HUDEP-2 (cell line): ENCODE measurements at regions not wholly inside any gene's neighbourhood (a gene's known extent, or its start where the extent isn't known, plus 50 kb on each side); places are given as distances from the start of the nearest gene placed in this dataset.

Source experiments
- DNase-seq, 76 experiments: peaks; one replicate each; lab custom pipeline; 2025; ENCODE audit not compliant: unreplicated experiment in 76 of 76; lab: John Stamatoyannopoulos, UW

DNA sequence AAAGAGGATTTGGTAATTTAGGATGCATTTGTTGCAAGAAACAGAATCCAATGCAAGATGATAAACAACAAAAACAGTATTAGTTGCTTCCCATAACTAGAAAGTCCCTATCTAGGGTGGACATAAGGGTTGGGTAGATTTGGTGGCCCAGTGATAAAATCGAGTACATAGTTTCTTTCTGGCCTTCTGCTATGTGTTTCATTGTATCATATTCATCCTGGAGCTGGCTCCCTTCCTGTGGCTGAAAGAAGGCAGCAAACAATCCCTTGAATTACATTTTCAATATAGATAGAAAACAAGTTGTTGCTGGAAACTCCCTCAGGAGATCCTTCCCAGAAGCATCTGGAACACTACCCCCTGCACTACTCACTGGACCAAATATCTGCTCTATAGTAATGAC is 135.1 kb downstream of the ID4 start:
- DNase-seq = peak in 29 of 76 experiments; percentile 7 to 69 (median 43)

DNA sequence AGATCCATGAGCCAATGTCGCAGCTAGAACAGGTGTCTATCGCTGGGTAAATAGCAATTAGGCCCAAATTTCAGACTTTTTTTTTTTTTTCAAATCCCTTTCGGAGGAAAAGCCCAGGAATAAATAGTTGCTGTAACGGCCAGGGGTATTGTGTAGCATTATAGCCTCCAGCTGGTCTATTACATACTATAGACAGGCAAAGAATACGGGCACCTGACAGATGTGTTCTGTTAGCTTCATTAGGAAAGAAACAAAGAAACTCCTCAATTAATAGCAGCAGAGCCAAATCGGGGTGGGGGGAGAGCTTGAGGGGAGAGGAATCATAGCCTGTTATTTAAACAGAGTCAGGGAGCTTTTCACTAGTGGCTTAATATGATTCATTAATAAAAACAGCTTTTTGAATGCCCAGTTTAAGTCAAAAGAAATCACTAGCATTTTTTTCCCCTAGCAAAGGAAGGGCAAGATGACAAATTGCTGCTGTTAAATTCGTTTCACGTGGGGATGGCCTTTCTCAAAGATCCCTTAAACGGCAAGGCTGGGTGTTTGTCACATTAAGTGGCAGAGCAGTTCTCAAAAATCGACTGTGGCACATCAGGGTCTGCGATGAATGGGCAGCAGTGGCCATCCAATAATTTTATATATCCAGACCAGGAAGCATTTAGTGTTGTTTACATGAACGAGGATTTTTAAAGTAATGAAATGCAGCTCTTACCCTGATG is 139.4 kb downstream of the ID4 start:
- no peak for DNase-seq

DNA sequence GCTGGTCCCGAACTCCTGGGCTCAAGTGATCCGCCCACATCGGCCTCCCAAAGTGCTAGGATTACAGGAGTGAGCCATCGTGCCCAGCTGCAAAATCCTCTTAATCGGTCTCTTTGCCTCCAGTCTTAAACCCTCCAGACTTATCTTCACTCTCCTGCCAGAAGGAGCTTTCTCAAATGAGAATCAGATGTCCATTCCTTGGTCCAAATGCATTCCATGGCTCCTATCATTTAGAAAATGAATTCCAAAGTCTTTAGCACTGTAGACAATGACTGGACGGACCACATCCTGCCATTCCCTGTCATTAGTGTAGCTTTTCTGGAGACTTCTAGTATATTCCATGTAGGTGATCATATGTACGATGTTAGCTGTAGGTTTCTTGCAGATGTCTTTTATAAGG is 141.9 kb downstream of the ID4 start:
- no peak for DNase-seq

DNA sequence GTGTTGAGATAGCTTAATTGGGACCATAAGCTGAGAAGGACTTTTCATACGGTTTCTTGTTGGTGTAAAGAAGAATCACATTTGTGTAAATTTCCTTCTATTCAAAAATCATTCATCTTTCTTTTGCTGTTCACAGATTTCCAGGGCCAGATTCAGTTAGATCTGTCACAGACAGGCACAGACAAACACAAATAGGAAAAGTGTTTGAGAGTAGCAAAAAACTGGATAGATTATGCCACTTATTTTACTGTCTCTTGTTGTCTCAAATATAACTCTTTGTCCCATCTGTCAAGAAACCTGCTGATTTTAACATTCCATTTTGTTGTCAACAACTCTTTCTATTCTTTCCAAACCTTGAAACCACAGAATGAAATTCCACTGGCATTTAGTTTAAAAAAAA is 142.8 kb downstream of the ID4 start:
- no peak for DNase-seq

DNA sequence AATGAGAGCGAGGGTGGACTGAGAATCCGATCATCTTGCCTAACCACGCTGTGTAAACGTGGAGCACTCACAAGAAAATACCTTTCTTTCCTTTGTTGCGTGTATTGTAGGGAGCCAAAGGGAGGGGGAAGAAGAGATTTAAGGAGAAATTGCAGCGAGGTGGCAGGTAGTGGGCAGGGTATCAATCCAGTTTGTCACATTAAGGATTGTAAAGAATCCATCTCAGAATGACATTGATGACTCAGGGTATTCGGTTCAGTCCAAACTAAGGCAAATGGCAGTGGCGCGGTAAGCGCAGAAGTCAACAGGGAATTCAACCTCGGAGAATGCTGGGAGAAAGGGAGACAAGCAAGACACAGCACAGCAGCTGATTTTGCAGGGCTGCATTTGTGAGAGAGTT is 146.2 kb downstream of the ID4 start:
- no peak for DNase-seq

DNA sequence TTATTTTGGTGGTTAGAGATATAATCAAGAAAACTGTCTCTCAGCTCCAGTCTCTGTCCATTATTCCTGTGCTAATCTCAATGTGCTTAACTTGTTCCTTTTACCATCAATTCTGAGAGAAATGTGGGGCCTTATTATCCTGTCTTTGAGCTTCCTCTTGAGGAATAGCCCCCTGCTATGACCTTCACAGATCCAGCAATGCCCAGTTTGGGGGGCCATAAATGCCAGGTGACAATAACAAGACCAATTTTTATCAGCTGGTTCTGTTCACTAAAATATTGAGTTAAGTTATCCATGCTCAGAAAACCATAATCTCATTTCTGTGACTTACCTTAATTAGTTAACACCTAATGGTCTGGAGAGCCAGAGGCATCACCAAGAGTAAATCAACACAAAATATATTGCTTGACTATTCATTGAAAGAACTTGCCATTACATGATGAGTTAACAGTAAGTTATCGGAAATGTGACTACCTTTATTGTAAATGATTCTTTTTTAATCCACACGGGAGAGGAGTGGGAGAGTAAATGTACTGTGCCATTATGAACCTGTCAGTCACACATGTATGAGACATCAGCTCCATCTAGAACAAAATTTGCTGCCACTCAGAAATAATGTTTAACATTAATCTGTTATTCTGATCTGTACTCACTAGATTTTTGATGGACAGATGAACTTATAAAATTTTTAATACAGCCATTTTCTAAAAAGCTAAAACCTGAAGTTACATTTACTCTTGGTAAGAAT is 149.7 kb downstream of the ID4 start:
- DNase-seq = no peak

DNA sequence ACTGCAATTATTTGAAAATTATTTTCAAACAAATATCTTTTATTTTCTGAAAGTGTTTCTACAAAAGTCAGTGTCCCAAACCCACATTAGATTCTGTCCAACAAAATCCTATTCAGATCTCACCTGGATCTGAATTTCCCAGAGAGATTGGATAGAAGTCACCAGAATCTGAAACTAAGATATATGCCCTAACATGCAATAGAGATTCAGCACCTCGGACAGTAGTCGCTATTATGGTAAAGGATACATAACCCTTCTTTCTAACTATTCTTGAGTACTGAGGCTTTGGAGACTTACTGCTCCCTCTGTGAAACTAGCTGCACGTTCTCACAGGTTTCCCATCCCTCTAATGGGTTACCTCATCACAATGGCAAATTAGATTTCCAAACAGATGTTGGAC is 151.4 kb downstream of the ID4 start:
- DNase-seq = peak in 18 of 76 experiments; percentile 10 to 55 (median 28)

DNA sequence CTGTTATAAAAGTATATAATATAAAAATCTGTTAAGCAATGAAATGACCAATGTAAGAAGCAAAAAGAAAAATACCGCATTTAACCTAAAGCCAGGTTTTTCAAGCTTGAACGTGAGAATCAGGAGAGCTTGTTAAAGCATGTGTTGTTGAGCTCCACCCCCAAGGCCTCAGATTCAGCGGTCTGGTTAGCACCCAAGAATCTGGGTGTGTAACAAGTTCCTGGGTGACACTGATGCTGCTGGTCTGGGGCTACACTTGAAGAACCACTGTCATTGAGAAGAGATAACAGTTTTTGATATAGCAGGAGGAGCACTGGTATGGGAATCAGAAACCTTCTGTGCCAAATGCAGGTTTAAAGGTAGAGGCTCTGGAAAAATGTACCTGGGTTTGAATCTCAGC is 154.0 kb downstream of the ID4 start:
- DNase-seq = peak in 1 of 76 experiments; percentile 7

DNA sequence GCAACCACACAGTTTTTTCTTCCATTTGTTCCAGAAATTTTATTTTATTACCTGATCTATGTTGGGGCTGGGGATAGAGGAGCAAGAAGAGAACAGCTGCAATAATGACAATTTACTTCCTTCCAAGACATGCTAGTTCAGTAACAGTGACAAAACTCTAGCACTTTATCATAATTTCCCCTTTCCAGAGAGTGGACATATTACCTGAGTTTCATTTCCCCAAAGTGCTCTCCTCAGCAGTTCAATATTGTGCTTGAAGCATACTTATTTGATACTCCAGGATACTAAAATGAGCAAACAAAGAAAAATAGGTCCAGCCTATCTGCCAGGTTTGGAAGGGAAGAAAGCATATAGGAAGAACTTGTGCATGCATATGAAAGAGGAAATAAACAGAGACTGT is 157.7 kb downstream of the ID4 start:
- DNase-seq = no peak

DNA sequence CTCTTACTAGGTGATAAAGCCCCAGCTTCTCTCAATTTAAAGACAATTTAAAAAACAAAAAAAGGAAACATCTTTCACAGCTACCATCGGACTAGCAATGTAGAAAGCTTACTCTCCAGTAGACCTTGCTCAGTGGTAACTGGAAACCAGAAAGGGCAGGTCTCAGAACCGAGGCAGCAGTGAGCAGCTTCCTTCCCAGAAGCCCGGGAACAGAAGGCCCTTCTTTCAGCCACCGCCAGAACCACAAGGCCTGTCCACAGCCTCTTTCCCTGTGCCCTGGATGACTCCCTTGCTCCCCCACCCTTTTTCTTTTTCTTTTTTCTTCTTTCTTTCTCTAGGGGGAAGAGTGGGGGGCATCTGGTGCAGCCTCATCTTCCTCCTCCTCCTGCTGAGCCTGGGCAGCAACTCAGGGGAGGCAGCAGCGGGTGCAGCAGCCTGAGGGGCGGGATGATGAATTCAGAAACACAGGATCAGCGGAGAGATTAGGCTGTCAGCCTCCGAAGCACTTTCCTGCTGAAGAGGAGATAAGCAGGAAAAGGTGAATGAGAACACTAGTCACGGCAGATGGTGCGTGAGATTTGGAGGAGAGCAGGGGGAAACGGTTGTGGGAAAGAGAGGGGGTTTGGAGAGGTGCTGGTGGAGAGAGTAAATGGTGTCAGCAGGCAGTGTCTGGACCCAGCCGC is 158.5 kb downstream of the ID4 start:
- peak in 59 of 76 experiments; percentile 9 to 88 (median 50) for DNase-seq

DNA sequence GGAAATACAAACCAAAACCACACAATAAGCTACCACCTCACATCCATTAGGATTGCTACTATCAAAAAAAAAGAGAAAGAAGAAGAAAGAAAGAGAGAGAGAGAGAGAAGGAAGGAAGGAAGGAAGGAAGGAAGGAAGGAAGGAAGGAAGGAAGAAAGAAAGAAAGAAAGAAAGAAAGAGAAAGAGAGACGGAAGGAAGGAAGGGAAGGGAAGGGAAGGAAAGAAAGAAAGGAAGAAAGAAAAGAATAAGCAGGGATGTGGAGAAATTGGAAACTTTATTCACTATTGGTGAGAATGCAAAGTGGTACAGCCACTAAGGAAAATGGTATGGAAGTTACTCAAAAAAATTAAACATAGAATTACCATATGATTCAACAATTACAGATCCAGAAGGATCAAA is 159.9 kb downstream of the ID4 start:
- no peak for DNase-seq

DNA sequence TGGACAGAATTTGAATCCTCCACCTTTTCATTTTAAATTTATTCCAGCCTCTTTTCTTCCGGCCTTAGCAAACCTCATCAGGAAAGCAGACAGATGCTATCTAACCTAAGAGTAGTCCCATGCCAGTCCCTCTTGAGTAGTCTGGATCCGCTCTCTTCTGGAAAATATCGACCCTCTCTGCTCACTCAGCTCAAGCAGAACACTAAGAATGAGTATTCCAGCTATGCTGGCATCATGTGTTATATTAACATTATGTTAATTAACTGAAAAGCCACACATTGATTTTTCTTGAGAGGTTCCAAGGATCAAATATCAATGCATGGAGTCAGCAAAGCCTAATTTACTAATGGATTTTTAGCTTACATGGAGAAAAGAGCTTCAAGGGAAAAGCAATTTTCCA is 161.4 kb downstream of the ID4 start:
- no peak for DNase-seq

DNA sequence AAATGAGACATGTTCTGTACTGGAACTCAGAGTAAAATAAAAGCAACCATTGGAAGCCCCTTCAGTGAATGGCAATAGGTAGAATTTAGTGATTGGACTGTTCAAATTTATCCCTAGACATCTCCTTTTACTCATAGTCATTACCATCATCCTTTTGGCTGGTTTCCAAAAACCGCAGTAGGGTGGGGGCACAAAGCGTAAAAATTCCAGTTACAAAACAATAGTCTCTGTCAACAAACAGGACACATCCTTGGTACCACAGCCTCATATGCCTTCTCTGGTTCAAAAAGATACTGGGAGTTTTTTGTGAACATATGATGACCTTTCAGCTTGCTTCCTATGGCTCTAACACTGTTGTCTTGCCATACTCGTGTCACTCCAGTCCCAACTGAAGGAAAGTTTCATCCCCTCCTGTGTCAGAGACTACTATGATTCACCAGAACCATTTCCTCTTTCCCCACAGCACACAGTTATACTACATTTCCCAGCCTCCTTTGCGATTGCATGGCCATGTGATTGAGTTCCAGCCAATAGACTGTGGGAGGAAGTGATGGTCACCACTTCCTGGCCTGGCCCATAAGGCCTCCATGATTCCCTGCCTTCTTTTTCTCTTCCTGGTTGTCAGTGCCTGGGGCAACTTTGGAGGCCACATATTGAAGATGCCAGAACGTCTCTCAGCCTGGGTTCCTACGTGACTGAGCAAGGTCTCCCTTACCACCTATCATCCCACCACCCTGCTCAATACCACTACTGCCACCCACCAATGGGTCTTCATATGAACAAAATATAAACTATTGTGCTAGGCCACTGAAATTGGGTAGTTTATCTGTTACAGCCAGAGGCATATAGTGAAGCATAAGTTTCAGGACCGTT is 162.4 kb downstream of the ID4 start:
- peak in 53 of 76 experiments; percentile 7 to 86 (median 47) for DNase-seq

DNA sequence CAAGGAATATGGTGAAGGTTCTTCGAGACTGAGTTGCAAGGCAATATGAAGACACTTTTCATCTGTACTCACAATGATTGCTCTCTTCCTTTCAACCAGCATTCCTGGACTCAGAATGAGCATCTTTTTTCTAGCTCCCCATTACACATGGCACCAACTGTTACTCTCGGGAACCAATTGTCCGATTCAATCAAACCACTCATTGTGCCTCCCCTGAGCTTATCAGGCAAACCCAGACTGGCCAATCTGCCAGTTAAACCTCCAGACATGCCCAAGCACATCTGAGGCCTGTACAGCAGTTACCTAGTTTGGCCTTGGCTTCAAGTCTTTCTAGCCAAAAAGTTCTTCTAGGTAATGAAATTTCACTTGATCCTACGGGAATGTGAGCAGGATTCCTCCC is 164.1 kb downstream of the ID4 start:
- DNase-seq = peak in 66 of 76 experiments; percentile 9 to 85 (median 53)

DNA sequence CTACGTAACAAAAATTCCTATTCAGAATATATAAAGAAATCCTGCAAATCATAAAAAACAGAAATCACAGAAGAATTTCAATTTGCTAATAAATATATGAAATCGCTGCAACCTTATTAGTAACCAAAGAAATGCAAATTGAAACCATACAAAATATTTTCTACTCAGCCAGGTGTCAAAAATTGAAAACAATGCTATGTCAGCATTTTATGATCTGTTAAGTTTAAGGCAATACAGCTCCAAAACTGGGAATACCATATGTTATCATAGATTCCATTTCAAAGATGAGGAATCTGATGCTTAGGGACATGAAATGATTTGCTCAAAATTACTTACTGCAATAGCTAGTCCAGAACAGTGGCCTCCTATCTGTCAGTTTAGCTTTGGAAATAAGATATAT is 168.9 kb downstream of the ID4 start:
- DNase-seq = no peak

DNA sequence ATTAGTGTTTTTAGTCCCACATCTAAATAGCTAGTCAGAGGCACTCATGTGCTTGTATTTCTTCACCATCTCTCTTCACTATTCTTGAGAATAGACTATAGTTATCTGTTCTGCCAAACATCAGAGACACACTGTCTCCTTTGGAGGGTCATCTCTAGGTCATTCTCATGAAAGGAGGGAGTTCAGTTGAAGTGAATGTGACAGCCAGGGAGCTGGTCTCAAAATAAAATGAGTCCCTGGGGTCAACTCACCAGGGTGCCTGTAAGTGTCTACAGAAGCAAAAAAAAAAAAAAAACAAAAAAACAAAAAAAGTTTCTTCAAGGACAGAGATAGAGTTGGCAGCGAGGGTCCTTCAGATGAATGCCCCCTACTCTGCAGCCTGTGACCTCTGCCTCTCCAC is 171.0 kb downstream of the ID4 start:
- DNase-seq = no peak

DNA sequence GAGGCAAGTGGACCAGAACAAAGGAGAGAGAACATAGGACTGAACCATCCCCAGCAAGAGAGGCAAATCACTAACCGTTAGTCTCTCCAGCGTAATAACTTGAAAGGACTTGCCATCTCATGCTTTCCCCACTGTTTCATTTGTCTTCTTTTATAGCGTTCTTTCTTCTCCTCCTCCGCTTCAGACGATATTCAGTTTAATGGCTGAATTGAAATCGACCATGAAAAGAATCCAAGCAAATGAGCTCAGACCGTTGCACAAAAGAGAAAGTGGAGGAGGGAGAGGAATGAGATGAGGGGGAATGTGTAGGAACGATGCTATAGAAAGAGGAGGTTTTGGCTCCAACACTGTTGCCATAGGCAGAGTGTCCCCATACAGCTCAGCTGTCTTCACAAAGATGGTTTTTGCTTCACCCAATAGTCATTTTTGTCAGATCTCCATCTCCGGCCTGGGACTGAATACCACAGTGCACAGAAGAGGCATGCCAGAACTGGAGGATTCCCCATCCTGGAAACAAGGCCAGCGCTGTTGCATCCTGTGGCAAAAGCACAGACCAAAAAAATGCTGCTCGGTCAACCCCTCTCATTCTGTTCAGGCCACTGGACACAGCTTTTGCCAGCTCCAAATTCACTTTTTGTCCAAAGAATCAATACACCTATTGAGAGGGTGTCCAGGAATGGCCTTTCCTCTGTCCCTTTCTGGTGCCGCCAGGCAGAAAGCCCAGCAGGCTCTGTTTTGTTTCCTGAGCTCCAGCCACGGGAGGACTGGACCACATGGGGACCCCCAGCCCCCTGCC is 176.1 kb downstream of the ID4 start:
- DNase-seq = no peak

DNA sequence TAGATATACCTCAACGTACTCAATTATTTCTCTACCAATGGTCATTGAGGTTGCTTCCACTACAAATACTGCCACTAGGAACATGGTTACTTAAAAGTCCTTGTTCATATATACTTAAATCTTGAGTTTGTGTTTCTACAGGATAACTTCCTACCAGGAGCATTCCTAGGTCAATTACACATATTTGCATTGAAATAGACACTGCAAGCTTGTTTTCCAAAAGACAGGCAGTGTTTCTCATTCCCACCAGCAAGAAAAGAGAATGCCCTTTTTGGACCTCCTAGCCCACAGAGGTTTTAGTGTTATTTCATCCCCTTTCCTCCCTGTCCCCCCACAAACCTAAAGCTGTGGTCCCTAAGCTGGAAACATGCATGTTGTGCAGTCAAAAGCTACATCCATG is 177.3 kb downstream of the ID4 start:
- no peak for DNase-seq

DNA sequence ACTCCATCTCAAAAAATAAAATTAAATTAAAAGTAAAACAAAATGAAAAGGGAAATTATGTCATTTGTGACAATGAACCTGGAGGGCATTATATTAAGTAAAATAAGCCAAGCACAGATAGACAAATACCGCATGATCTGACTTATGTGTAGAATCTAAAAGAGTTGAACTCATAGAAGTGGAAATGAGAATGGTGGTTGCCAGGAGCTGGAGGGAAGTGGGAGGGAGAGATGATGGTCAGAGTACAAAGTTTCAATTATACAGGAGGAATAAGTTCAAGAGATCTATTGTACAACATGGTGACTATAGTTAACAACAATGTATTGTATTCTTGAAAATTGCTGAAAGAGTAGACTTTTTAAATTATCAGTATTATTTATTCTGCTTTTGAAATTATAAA is 183.4 kb downstream of the ID4 start:
- no peak for DNase-seq

DNA sequence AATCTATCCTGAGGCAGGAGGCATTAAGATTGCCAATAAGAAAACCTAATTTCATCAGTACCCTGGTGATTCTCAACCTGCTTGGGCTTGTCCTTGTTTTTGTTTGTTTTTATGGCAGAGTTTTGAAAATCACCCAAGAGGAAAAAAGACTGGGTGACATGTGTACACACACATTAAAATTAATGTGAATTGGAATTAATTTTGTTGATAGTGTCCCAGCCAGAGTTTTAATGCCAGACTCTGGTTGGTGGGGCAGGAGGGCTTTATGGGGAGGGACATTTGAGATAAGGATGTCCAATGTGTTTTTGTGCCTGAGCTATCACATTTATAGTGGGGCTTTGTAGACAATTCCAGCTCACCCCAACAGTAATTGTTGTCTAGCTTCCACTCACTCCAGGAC is 184.6 kb downstream of the ID4 start:
- no peak for DNase-seq
